Endothelial cell (in vitro differentiated cells): ENCODE measurements at regions not wholly inside any gene's neighbourhood (a gene's known extent, or its start where the extent isn't known, plus 50 kb on each side); places are given as distances from the start of the nearest gene placed in this dataset.

ENCODE experiments used
- DNase-seq: peaks from one replicate; pipeline ENCODE4 v3.0.0; 2021; ENCODE audit warnings: low spot score
- H3K27ac Mint-ChIP-seq: one replicate; pipeline ENCODE4 v1.8.0; 2021; ENCODE audit warnings: mixed read lengths, inconsistent platforms; ENCODE audit not compliant: unreplicated experiment
- H3K27me3 Mint-ChIP-seq: one replicate; pipeline ENCODE4 v1.8.0; 2021; ENCODE audit warnings: mild to moderate bottlenecking, moderate library complexity, mixed read lengths, inconsistent platforms; ENCODE audit not compliant: unreplicated experiment
- H3K36me3 Mint-ChIP-seq: one replicate; pipeline ENCODE4 v1.8.0; 2021; ENCODE audit warnings: mild to moderate bottlenecking, low read depth, mixed read lengths, inconsistent platforms; ENCODE audit not compliant: unreplicated experiment
- H3K4me1 Mint-ChIP-seq: one replicate; pipeline ENCODE4 v1.8.0; 2021; ENCODE audit warnings: mild to moderate bottlenecking, mixed read lengths, inconsistent platforms; ENCODE audit not compliant: unreplicated experiment
- H3K4me3 Mint-ChIP-seq: one replicate; pipeline ENCODE4 v1.8.0; 2021; ENCODE audit warnings: mild to moderate bottlenecking, mixed read lengths, inconsistent platforms; ENCODE audit not compliant: unreplicated experiment
- H3K9me3 Mint-ChIP-seq: one replicate; pipeline ENCODE4 v1.8.0; 2021; ENCODE audit warnings: mixed read lengths, inconsistent platforms; ENCODE audit not compliant: unreplicated experiment
- CTCF ChIP-seq: fragments of 200-600 bp; sonication (generic); IDR thresholded peaks from one replicate; pipeline ENCODE4 v1.5.0; 2021; ENCODE audit warnings: antibody characterized with exemption; ENCODE audit not compliant: unreplicated experiment

GRCh38 chr15:81751256-81751655 lies 294.6 kb downstream of the MEX3B start:
- Mint-ChIP-seq H3K9me3 (no peaks in the 10 kb centered on the region), H3K27ac (no peak overlapping the region), H3K4me1 (peaks cover 72% of the 10 kb centered on the region), H3K4me3 (no peak overlapping the region), H3K27me3 (peaks cover 5% of the 10 kb centered on the region), H3K36me3 (no peaks in the 10 kb centered on the region)
- no peak for DNase-seq
- TF ChIP-seq CTCF = no peak

GRCh38 chr15:81749716-81750375 lies 296.0 kb downstream of the MEX3B start:
- Mint-ChIP-seq H3K27ac (no peak overlapping the region), H3K9me3 (no peaks in the 10 kb centered on the region), H3K36me3 (no peaks in the 10 kb centered on the region), H3K4me3 (no peak overlapping the region), H3K4me1 (peaks cover 68% of the 10 kb centered on the region), H3K27me3 (peaks cover 5% of the 10 kb centered on the region)
- no peak for DNase-seq
- no peak for TF ChIP-seq CTCF

GRCh38 chr15:81747482-81747881 lies 298.3 kb downstream of the MEX3B start:
- Mint-ChIP-seq H3K36me3 (no peaks in the 10 kb centered on the region), H3K9me3 (no peaks in the 10 kb centered on the region), H3K27ac (no peak overlapping the region), H3K27me3 (peaks cover 3% of the 10 kb centered on the region), H3K4me1 (peaks cover 45% of the 10 kb centered on the region), H3K4me3 (peak overlapping the region; percentile 4)
- DNase-seq = no peak
- no peak for TF ChIP-seq CTCF

GRCh38 chr15:81747026-81747425 lies 298.8 kb downstream of the MEX3B start:
- DNase-seq = no peak
- Mint-ChIP-seq H3K4me3 (peak overlapping the region; percentile 4), H3K4me1 (peaks cover 40% of the 10 kb centered on the region), H3K36me3 (no peaks in the 10 kb centered on the region), H3K9me3 (no peaks in the 10 kb centered on the region), H3K27me3 (peaks cover 3% of the 10 kb centered on the region), H3K27ac (no peak overlapping the region)
- no peak for TF ChIP-seq CTCF

GRCh38 chr15:81744364-81744763 lies 301.5 kb downstream of the MEX3B start:
- H3K4me1 Mint-ChIP-seq = peaks cover 23% of the 10 kb centered on the region
- H3K27ac Mint-ChIP-seq = no peak overlapping the region
- no peaks in the 10 kb centered on the region for H3K27me3 Mint-ChIP-seq
- no peak for DNase-seq
- H3K9me3 Mint-ChIP-seq = no peaks in the 10 kb centered on the region
- H3K36me3 Mint-ChIP-seq = peaks cover 8% of the 10 kb centered on the region
- no peak overlapping the region for H3K4me3 Mint-ChIP-seq
- no peak for TF ChIP-seq CTCF
